A549 (cell line): ENCODE measurements at regions not wholly inside any gene's neighbourhood (a gene's known extent, or its start where the extent isn't known, plus 50 kb on each side); places are given as distances from the start of the nearest gene placed in this dataset.
"Not testable (repeated sequence)": the region's sequence is repeated elsewhere in the genome, so short reads cannot be mapped to it uniquely, and the experiment has no call there.

Source experiments
- ATAC-seq, 2 experiments: fragments of 200-7000 bp in 1 of 2; fragments of >200 bp in 1 of 2; cut with Nextera tagmentation in 1 of 2; cut with Tn5 transposase in 1 of 2; 3 replicates each; pipeline versions ENCODE4 v1.8.0 to v1.9.1; 2018 to 2020; ENCODE audit warnings: mild to moderate bottlenecking in 1 of 2, moderate library complexity in 1 of 2
- CTCF ChIA-PET: fragments of 300-600 bp; sonication (Branson Sonifier 250); formaldehyde crosslinking; extraction: SDS; loops from one replicate; lab custom pipeline; 2021; ENCODE audit warnings: antibody characterized with exemption, inconsistent platforms; lab: Yijun Ruan, JAX
- POLR2A ChIA-PET: fragments of 350-600 bp; formaldehyde crosslinking; extraction: SDS; loops from one replicate; lab custom pipeline; 2021; ENCODE audit warnings: antibody characterized with exemption, inconsistent platforms; lab: Yijun Ruan, JAX
- DNase-seq, 2 experiments: peaks; one replicate each; pipeline versions ENCODE4 v3.0.0 to v3.0.0-alpha.2; 2011 to 2016; ENCODE audit warnings: low read depth in 1 of 2, low spot score in 1 of 2
- FAIRE-seq: peaks from 2 replicates; lab custom pipeline; 2011; peaks lifted over from hg19 to GRCh38; lab: Jason Lieb, UNC
- H3K27ac ChIP-seq, 2 experiments: fragments of >200 bp; sonication (Bioruptor Twin); formaldehyde crosslinking; 3 replicates each; pipeline ENCODE4 v1.5.1; 2016 to 2017
- H3K4me1 ChIP-seq: fragments of >200 bp; sonication (Bioruptor Twin); formaldehyde crosslinking; 3 replicates; pipeline ENCODE4 v1.6.1; 2016
- H3K4me2 ChIP-seq: fragments of >200 bp; sonication (Bioruptor Twin); formaldehyde crosslinking; 3 replicates; pipeline ENCODE4 v1.6.1; 2016
- H3K4me3 ChIP-seq: fragments of >200 bp; sonication (Bioruptor Twin); formaldehyde crosslinking; 3 replicates; pipeline ENCODE4 v1.5.1; 2016
- H3K9me3 ChIP-seq: fragments of >200 bp; sonication (Bioruptor Twin); formaldehyde crosslinking; 3 replicates; pipeline ENCODE4 v1.6.1; 2016
- EHMT2 ChIP-seq: fragments of 200-600 bp; sonication (generic); IDR thresholded peaks from 2 replicates; pipeline ENCODE4 v1.6.1; 2016; ENCODE audit warnings: antibody characterized with exemption, low read depth, mild to moderate bottlenecking, moderate library complexity
- EP300 ChIP-seq, 2 experiments: fragments of >200 bp; sonication (Bioruptor Twin); formaldehyde crosslinking; IDR thresholded peaks; 2 replicates in 1 of 2; 3 replicates in 1 of 2; pipeline ENCODE4 v1.6.1; 2016 to 2017
- ESRRA ChIP-seq: fragments of 150-350 bp; IDR thresholded peaks from 2 replicates; pipeline ENCODE4 v1.6.1; 2014; ENCODE audit warnings: mild to moderate bottlenecking, low read length, borderline replicate concordance
- HDAC2 ChIP-seq: fragments of 200-600 bp; sonication (generic); IDR thresholded peaks from 2 replicates; pipeline ENCODE4 v1.6.1; 2016
- HEYL ChIP-seq: fragments of 250-450 bp; sonication (Bioruptor Pico); IDR thresholded peaks from 2 replicates; pipeline ENCODE4 v1.8.0; 2021; ENCODE audit warnings: mild to moderate bottlenecking, moderate library complexity
- JUN ChIP-seq, 2 experiments: fragments of >200 bp; sonication (Bioruptor Twin); formaldehyde crosslinking; IDR thresholded peaks; 2 replicates in 1 of 2; 3 replicates in 1 of 2; pipeline ENCODE4 v1.6.1; 2016 to 2017
- JUNB ChIP-seq: fragments of >200 bp; sonication (Bioruptor Twin); formaldehyde crosslinking; IDR thresholded peaks from 2 replicates; pipeline ENCODE4 v1.6.1; 2016
- KDM1A ChIP-seq: fragments of 200-600 bp; sonication (generic); IDR thresholded peaks from 2 replicates; pipeline ENCODE4 v1.6.1; 2016; ENCODE audit warnings: low read depth, mild to moderate bottlenecking
- MAFK ChIP-seq: fragments of 450-650 bp; IDR thresholded peaks from 2 replicates; pipeline ENCODE4 v1.6.1; 2014; ENCODE audit not compliant: partially characterized antibody
- MAZ ChIP-seq: fragments of 150-350 bp; IDR thresholded peaks from 2 replicates; pipeline ENCODE4 v1.6.1; 2014; ENCODE audit warnings: antibody characterized with exemption, low read depth, low read length, borderline replicate concordance
- RFX5 ChIP-seq: fragments of 450-650 bp; IDR thresholded peaks from 2 replicates; pipeline ENCODE4 v1.7.1; 2014; ENCODE audit warnings: antibody characterized with exemption, mild to moderate bottlenecking, moderate library complexity
- TFCP2L1 ChIP-seq: fragments of 250-450 bp; sonication (Bioruptor Pico); IDR thresholded peaks from 2 replicates; pipeline ENCODE4 v1.5.0; 2021; ENCODE audit warnings: mild to moderate bottlenecking
- ZC3H11A ChIP-seq: fragments of 450-650 bp; IDR thresholded peaks from 2 replicates; pipeline ENCODE4 v1.6.1; 2014; ENCODE audit warnings: antibody characterized with exemption, mild to moderate bottlenecking
- ZSCAN20 ChIP-seq: fragments of 250-450 bp; sonication (Bioruptor Pico); IDR thresholded peaks from 2 replicates; pipeline ENCODE4 v1.8.0; 2022; ENCODE audit warnings: mild to moderate bottlenecking, moderate library complexity
- WGBS: methylation state at CpG from one replicate; pipeline ENCODE4 v1.1.6; 2017; ENCODE audit errors: missing lambda C conversion rate; 5-methylcytosine and 5-hydroxymethylcytosine counted together
- TF ChIP-seq, protein P1 (sequence below): fragments of >200 bp; sonication (Bioruptor Twin); formaldehyde crosslinking; IDR thresholded peaks from 3 replicates; pipeline ENCODE4 v1.5.1; 2016
- TF ChIP-seq, protein P2 (sequence below): IDR thresholded peaks from 2 replicates; pipeline ENCODE4 v1.6.1; 2012
- TF ChIP-seq, protein P3 (sequence below): fragments of 200-600 bp; sonication (generic); IDR thresholded peaks from 2 replicates; pipeline ENCODE4 v1.6.1; 2016; ENCODE audit warnings: antibody characterized with exemption, mild to moderate bottlenecking, moderate library complexity
- TF ChIP-seq, protein P4 (sequence below): fragments of 450-650 bp; IDR thresholded peaks from 2 replicates; pipeline ENCODE4 v1.6.1; 2014; ENCODE audit warnings: antibody characterized with exemption
- TF ChIP-seq, protein P5 (sequence below): fragments of 250-450 bp; sonication (Bioruptor Pico); IDR thresholded peaks from 2 replicates; pipeline ENCODE4 v1.5.0; 2020; ENCODE audit warnings: low read depth, mild to moderate bottlenecking, moderate library complexity
- TF ChIP-seq, protein P6 (sequence below): fragments of >200 bp; sonication (Bioruptor Twin); formaldehyde crosslinking; IDR thresholded peaks from 3 replicates; pipeline ENCODE4 v1.6.1; 2016

DNA sequence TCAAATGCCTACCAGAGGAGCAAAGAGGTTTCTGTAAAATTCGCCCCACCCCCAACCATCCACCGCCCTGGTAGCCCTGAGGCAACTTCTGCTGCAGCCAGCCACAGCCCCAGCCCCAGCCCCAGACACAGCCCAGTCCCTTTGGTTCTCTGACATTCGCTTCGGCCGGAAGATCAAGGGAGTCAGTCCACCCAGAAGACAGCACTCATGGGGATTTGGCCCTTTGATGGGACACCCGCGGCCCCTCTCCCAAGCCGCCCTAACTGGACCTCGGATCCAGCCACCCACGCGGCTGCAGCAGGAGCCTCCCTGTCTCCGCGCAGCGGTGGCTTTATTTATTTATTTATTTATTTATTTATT is 3881.0 kb downstream of the SRGAP2C start:
- TF ChIP-seq ZC3H11A (peak; percentile 37; the same call in 1 of the 2 replicates), ZSCAN20 (CRISPR knock-in tag) (no peak), ESRRA (no peak)
- TF ChIP-seq, protein P1, sequence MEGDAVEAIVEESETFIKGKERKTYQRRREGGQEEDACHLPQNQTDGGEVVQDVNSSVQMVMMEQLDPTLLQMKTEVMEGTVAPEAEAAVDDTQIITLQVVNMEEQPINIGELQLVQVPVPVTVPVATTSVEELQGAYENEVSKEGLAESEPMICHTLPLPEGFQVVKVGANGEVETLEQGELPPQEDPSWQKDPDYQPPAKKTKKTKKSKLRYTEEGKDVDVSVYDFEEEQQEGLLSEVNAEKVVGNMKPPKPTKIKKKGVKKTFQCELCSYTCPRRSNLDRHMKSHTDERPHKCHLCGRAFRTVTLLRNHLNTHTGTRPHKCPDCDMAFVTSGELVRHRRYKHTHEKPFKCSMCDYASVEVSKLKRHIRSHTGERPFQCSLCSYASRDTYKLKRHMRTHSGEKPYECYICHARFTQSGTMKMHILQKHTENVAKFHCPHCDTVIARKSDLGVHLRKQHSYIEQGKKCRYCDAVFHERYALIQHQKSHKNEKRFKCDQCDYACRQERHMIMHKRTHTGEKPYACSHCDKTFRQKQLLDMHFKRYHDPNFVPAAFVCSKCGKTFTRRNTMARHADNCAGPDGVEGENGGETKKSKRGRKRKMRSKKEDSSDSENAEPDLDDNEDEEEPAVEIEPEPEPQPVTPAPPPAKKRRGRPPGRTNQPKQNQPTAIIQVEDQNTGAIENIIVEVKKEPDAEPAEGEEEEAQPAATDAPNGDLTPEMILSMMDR = no peak

DNA sequence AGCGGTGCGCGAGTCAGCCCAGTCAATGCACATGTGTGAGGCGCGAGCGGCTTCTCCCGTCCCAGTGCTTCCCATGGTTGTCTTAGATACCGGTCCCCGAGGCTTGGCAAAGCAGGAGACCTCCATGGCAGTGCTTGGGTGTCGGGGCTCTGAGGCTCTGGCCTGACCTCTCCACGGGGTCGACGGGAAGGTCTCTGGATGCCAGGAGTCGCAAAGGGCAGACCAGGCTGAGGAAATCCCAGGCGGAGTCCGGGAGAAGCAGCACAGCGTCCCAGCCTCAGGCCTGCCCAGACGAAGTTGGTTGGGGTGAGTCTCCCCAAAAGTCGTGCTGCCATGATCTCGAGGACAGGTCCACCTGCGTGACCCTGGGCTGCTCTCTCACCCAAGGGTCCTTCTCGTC is 3881.6 kb downstream of the SRGAP2C start:
- H3K27ac ChIP-seq = no peak overlapping the region
- ATAC-seq = no peak
- WGBS = 55% methylated on average over 18 of the region's 22 CpGs
- no peak overlapping the region for H3K4me2 ChIP-seq
- no peak for DNase-seq
- POLR2A ChIA-PET = no interaction called here
- CTCF ChIA-PET = no interaction called here
- TF ChIP-seq MAFK (no peak), JUNB (no peak), HDAC2 (no peak), KDM1A (no peak), HEYL (CRISPR knock-in tag) (no peak)
- TF ChIP-seq, protein P1 = no peak
- TF ChIP-seq, all 56 proteins: peak for 0
- no peak for FAIRE-seq
- H3K4me1 ChIP-seq = no peaks in the 10 kb centered on the region
- no peaks in the 10 kb centered on the region for H3K9me3 ChIP-seq
- no peak overlapping the region for H3K4me3 ChIP-seq

More for the DNA sequence above, 3881.0 kb downstream of the SRGAP2C start:
- DNase-seq (no peak), FAIRE-seq (no peak), ATAC-seq (no peak)
- ChIA-PET POLR2A (no interaction called here), CTCF (no interaction called here)
- Histone ChIP-seq H3K4me2 (no peak overlapping the region), H3K27ac (no peak overlapping the region), H3K4me1 (no peaks in the 10 kb centered on the region), H3K4me3 (no peak overlapping the region), H3K9me3 (no peaks in the 10 kb centered on the region)
- 73% methylated on average over 12 of the region's 14 CpGs for WGBS

DNA sequence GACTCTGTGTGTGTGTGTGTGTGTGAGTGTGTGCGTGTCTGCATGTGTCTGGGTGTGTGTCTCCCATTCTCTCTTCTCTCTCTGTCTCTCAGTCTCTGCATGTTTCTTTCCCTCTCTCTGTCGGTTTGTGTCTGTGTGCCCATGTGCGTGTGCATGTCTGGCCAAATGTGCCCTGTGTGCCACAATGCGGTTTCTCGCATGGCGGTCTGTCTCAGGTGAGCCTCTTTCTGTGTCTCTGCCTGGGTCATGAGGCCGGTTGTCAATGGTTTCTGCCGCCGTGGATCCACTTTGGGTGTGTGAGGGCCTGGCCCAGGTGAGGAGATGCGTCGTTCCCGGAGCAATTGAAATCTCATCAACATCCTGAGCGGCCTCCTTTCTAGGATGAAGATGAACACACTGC is 3882.1 kb downstream of the SRGAP2C start:
- H3K27ac ChIP-seq, DNase-seq, FAIRE-seq, H3K9me3 ChIP-seq, H3K4me3 ChIP-seq, ATAC-seq, H3K4me2 ChIP-seq, POLR2A ChIA-PET, CTCF ChIA-PET, H3K4me1 ChIP-seq: not testable (repeated sequence)
- WGBS = 59% methylated on average over 7 of the region's 13 CpGs

DNA sequence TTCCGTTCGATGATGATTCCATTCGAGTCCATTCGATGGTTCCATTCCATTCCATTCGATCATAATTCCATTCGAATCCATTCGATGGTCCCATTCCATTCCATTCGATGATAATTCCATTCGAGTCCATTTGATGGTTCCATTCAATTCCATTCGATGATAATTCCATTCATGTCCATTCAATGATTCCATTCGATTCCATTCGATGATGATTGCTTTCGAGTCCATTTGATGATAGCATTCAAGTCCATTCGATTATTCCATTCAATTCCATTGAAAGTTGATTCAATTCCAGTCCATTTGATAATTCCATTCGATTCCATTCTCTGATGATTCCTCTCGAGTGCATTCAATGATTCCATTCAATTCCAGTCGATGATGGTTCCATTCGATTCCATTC is 3895.3 kb downstream of the SRGAP2C start:
- CTCF ChIA-PET = no interaction called here
- POLR2A ChIA-PET = no interaction called here
- Histone ChIP-seq H3K9me3 (peaks cover 9% of the 10 kb centered on the region; the same call in 2 of the 3 replicates), H3K4me2 (no peak overlapping the region), H3K4me1 (no peaks in the 10 kb centered on the region), H3K27ac (no peak overlapping the region), H3K4me3 (no peak overlapping the region)
- ATAC-seq = no peak
- 16% methylated on average over 18 of the region's 18 CpGs for WGBS
- FAIRE-seq = no peak
- DNase-seq = no peak
- no peak for TF ChIP-seq JUNB
- TF ChIP-seq, protein P2, sequence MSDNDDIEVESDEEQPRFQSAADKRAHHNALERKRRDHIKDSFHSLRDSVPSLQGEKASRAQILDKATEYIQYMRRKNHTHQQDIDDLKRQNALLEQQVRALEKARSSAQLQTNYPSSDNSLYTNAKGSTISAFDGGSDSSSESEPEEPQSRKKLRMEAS = no peak
- no peak for TF ChIP-seq EHMT2
- TF ChIP-seq EP300 (IDR thresholded peaks at IDR 0.05) = no peak
- no peak for TF ChIP-seq RFX5
- TF ChIP-seq, protein P3, sequence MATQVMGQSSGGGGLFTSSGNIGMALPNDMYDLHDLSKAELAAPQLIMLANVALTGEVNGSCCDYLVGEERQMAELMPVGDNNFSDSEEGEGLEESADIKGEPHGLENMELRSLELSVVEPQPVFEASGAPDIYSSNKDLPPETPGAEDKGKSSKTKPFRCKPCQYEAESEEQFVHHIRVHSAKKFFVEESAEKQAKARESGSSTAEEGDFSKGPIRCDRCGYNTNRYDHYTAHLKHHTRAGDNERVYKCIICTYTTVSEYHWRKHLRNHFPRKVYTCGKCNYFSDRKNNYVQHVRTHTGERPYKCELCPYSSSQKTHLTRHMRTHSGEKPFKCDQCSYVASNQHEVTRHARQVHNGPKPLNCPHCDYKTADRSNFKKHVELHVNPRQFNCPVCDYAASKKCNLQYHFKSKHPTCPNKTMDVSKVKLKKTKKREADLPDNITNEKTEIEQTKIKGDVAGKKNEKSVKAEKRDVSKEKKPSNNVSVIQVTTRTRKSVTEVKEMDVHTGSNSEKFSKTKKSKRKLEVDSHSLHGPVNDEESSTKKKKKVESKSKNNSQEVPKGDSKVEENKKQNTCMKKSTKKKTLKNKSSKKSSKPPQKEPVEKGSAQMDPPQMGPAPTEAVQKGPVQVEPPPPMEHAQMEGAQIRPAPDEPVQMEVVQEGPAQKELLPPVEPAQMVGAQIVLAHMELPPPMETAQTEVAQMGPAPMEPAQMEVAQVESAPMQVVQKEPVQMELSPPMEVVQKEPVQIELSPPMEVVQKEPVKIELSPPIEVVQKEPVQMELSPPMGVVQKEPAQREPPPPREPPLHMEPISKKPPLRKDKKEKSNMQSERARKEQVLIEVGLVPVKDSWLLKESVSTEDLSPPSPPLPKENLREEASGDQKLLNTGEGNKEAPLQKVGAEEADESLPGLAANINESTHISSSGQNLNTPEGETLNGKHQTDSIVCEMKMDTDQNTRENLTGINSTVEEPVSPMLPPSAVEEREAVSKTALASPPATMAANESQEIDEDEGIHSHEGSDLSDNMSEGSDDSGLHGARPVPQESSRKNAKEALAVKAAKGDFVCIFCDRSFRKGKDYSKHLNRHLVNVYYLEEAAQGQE = no peak
- no peak for TF ChIP-seq HDAC2
- TF ChIP-seq, protein P4, sequence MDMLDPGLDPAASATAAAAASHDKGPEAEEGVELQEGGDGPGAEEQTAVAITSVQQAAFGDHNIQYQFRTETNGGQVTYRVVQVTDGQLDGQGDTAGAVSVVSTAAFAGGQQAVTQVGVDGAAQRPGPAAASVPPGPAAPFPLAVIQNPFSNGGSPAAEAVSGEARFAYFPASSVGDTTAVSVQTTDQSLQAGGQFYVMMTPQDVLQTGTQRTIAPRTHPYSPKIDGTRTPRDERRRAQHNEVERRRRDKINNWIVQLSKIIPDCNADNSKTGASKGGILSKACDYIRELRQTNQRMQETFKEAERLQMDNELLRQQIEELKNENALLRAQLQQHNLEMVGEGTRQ = no peak
- TF ChIP-seq, protein P5, sequence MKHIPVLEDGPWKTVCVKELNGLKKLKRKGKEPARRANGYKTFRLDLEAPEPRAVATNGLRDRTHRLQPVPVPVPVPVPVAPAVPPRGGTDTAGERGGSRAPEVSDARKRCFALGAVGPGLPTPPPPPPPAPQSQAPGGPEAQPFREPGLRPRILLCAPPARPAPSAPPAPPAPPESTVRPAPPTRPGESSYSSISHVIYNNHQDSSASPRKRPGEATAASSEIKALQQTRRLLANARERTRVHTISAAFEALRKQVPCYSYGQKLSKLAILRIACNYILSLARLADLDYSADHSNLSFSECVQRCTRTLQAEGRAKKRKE (CRISPR knock-in tag) = no peak
- TF ChIP-seq MAZ = no peak
- no peak for TF ChIP-seq TFCP2L1 (CRISPR knock-in tag)
- no peak for TF ChIP-seq JUN (IDR thresholded peaks at IDR 0.05)
- TF ChIP-seq, protein P6, sequence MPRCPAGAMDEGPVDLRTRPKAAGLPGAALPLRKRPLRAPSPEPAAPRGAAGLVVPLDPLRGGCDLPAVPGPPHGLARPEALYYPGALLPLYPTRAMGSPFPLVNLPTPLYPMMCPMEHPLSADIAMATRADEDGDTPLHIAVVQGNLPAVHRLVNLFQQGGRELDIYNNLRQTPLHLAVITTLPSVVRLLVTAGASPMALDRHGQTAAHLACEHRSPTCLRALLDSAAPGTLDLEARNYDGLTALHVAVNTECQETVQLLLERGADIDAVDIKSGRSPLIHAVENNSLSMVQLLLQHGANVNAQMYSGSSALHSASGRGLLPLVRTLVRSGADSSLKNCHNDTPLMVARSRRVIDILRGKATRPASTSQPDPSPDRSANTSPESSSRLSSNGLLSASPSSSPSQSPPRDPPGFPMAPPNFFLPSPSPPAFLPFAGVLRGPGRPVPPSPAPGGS = no peak
